NCI-H2227 (cell line): ENCODE measurements at regions not wholly inside any gene's neighbourhood (a gene's known extent, or its start where the extent isn't known, plus 50 kb on each side); places are given as distances from the start of the nearest gene placed in this dataset.
"Not testable (repeated sequence)": the region's sequence is repeated elsewhere in the genome, so short reads cannot be mapped to it uniquely, and the experiment has no call there.

ENCODE experiments used
- DNase-seq: peaks from one replicate; lab custom pipeline; 2025; ENCODE audit not compliant: unreplicated experiment; lab: John Stamatoyannopoulos, UW

DNA sequence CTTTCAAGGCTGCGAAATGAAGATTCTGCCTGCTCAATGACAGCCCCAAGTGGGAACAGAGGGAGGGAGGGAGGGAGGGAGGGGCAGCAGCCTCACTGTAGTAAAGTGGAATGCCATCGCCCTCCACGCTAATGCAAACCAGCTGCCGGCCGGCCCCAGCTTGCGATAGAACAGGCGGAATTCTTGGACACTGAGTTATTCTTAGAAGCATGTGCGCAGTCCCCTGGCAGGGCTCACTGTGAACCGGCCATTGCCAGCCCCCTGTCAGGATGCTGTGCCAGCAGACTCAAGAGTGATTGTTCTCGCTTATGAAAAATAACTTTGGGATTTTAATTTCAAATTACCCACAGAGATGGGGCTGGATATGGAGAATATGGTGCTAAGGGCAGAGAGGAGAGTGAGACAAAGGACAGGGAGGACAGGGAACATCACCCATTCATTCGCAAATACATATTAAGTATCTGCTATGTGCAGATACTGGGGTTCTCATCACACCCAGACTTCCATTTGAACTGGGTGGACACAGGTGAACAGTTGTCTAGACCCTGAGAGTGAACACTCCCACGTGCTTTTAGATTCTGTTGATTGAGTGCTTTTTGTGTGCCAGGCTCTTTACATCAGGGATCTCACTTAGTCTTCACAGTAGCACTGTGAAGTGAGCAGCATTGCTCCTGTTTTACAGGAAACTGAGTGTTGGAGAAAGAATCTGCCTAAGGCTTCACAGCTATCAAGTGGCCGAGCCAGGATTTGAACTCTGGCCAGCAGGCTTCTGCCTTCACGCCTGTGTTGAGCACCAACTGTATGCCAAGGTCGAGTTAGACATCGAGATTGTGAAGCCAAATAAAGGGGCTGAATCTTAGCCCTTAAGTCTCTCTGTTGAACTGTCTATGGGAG lies 192.9 kb downstream of the C12orf75 start:
- peak; percentile 44 for DNase-seq

- DNase-seq = no peak
Measured at GRCh38 chr12:105524961-105525360, 194.5 kb downstream of the C12orf75 start.

GRCh38 chr12:105534068-105534467 lies 203.6 kb downstream of the C12orf75 start:
- no peak for DNase-seq

DNA sequence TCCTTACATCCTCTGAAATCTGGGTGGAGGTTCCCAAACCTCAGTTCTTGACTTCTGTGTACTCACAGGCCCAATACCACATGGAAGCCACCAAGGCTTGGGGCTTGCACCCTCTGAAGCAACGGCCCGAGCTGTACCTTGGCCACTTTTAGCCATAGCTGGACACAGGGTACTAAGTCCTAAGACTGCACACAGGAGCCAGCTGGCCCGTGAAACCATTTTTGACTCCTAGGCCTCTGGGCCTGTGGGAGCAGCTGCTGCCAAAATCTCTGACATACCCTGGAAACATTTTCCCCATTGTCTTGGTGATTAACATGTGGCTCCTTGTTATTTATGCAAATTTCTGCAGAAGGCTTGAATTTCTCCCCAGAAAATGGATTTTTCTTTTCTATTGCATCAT lies 204.5 kb downstream of the C12orf75 start:
- DNase-seq = not testable (repeated sequence)

DNA sequence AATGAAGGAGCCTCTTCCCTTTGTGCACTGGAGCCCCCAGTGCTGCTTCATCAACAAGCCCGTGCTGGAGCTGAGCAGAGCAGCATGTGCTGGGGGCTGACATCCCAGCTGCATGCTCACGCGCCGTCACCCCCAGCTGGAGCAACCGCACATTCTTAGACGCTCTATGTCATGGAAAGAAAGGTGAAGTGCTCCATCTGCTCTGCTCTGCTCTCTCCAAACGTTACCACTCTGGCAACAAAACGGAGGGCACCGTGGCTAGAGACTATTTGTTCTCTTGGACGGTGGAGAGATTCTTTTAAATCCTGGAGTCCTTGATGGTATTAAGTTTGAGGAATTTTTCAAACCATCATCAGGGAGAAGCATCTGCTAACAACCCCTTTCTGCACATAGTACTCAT lies 208.4 kb downstream of the C12orf75 start:
- DNase-seq = no peak

DNA sequence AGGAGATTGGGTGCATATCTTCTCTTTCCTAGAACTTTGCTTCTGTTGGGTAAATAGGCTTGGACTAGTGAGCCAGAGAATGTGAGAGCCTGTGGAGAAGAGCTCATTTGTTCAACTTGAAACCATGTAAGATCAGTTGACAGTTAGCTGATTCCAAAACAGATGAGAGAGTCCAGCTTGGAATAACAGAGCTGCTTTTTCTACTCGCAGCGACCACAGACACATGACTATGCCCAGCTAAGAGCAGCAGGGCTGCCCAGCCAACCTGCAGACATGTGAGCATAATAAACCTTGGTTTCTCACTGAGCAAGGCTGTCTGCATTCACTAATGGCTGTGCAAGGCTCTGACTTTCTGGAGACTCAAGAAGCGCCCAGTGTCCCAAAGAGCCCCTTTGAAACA lies 209.2 kb downstream of the C12orf75 start:
- no peak for DNase-seq

DNA sequence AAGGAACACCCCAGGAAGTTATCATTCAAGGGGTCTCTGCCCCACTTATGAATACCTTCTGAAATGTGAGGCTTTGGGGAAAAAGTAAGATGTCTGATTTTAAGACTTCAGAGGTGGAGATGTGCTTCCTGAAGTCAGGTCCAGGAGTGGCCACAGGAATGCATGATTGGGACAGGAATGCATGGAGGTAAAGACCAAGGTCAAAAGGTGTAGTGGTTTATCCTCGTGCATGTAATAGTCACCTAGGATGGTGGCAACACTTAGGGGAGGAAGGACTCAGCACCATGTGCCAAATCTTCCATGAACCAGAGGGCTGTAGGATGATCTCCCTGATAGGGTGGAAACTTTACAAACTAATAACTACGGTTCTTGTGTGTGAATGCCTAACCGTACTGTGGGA lies 217.3 kb downstream of the C12orf75 start:
- no peak for DNase-seq

- no peak for DNase-seq
Measured at GRCh38 chr12:105548626-105549025, 218.1 kb downstream of the C12orf75 start.

- no peak for DNase-seq
Measured at GRCh38 chr12:105552056-105552455, 221.6 kb downstream of the C12orf75 start.

- DNase-seq = no peak
Measured at GRCh38 chr12:105554223-105554678, 223.8 kb downstream of the C12orf75 start.

DNA sequence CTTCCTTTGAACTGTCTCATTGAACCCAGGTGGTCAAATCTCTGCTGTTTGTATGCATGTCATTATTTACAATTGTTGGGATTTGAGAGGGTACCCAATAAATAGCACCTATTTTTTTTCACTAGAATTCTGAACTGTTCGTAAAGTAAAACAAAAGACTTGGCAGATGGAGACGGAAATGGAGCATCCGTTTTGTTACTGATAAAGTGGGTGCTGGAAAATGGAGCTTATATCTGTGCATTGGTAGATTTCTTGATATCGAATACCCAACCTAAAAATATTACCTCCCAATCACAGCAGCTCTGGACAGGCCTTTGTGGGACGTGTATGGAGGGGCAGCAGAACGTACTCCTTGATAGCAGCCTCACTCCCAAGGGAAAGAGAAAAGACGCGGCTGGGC lies 224.4 kb downstream of the C12orf75 start:
- no peak for DNase-seq

- DNase-seq = no peak
Measured at GRCh38 chr12:105555556-105556295, 225.2 kb downstream of the C12orf75 start.

DNA sequence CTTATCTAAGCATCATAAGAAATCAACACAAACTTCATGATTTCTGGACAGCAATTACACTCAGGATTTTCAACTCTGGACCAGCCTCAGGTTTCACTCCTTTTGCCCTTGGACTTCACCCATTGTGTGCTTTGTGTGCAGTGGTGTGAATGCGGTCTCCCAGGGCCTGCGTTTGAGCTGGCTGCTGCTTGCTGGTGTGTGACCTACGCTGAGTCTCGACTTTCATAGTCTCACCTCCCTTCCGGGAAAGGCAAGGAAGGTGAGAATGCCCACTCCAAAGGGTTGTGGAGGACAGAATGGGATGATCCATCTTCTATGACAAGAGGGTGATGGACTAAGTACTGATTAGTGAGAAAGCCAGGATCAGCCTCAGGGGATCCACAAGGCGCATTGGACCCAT lies 228.8 kb downstream of the C12orf75 start:
- no peak for DNase-seq

- DNase-seq = no peak
Measured at GRCh38 chr12:105561546-105562198, 231.2 kb downstream of the C12orf75 start.

GRCh38 chr12:105562199-105562971 lies 231.9 kb downstream of the C12orf75 start:
- DNase-seq = peak; percentile 25

GRCh38 chr12:105567061-105567460 lies 236.6 kb downstream of the C12orf75 start:
- DNase-seq = no peak

GRCh38 chr12:105569886-105570285 lies 239.4 kb downstream of the C12orf75 start:
- DNase-seq = no peak

DNA sequence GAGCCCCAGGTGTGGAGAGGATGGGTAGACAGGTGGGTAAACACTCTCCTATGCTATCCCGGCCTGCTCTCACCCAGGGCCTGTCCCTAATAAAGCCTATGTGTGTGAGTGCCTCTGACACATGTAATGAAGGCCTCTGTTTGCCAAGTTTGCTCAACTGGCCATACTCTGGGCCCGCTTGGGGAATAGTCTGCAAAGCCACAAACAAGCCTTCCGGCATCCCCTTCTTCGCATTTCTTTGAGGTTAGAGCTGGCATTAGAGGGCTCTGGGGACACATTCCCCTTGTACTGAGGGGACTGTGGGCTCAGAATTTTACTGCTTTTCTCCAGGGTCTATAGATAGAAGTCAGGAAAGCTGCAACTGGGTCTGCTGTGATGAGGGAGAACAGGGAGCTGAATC lies 240.5 kb downstream of the C12orf75 start:
- no peak for DNase-seq

DNA sequence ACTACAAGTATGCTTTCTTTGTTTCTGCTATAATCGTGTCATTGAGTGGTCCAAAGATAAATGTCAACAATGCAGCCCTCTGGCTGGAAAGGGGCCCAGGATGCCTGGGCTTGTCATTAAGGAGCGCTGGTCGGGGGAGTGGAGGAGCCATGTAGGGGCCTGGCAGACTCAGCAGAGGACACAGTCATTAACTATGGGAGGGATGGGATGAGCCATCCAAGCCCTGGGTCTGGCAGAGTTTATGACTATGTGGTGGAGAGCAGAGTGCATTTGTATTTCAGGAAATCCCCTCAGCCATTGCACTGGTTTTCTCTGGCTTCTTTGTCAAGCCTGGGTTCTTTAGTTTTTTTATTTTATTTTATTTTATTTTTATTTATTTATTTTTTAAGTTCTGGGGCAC lies 243.1 kb downstream of the C12orf75 start:
- no peak for DNase-seq

DNA sequence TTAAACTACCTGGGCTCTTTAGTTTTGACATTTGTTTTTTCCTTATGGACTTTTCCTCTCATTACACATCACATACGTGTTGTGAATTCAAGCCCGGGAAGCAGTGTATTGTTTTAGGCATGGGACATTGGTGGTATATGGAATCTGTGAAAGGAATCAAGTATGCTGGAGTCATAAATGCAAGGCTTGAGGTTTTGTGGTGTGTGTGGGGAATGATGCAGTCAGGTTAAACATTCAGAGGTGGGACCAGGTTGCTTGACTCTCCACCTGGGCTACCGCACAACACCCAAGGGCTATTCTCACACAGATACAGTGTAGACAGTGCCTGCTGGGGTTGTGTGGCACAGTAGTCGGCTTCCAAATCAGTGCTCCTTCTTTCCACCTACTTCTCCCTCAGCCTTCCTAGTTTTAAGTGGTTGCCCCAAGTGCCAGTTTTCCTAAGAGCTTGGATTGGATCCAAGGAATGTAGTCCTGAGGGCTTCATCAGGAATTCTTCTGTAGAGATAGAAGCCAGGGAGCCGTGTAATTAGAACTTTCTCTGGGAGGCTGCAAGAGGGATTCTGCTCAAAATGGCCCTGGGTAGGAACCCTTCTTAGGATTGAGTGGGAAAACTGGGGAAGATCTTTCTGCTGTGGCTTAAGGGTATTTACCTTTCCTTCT lies 243.7 kb downstream of the C12orf75 start:
- DNase-seq = no peak
